GM10266 (cell line): ENCODE measurements at regions not wholly inside any gene's neighbourhood (a gene's known extent, or its start where the extent isn't known, plus 50 kb on each side); places are given as distances from the start of the nearest gene placed in this dataset.

Source experiments
- DNase-seq: peaks from one replicate; pipeline ENCODE4 v3.0.0; 2012; ENCODE audit errors: extremely low spot score
- CTCF ChIP-seq: IDR thresholded peaks from 2 replicates; pipeline ENCODE4 v1.5.1; 2012; ENCODE audit warnings: mild to moderate bottlenecking, low read depth; ENCODE audit not compliant: control insufficient read depth, insufficient read depth; ENCODE audit errors: missing control alignments

GRCh38 chr12:63301311-63301710 lies 150.3 kb upstream of the AVPR1A start:
- DNase-seq, result no peak
- no peak for TF ChIP-seq CTCF

GRCh38 chr12:63298386-63298930 lies 147.5 kb upstream of the AVPR1A start:
- DNase-seq, result no peak
- no peak for TF ChIP-seq CTCF

- TF ChIP-seq CTCF, result no peak
- no peak for DNase-seq
Observed at GRCh38 chr12:63294327-63294632, 143.3 kb upstream of the AVPR1A start.

- DNase-seq, result no peak
- no peak for TF ChIP-seq CTCF
Observed at GRCh38 chr12:63292471-63293221, 141.6 kb upstream of the AVPR1A start.

- peak; percentile 53 for TF ChIP-seq CTCF
- DNase-seq, result no peak
Observed at GRCh38 chr12:63276537-63277365, 125.8 kb upstream of the AVPR1A start.

GRCh38 chr12:63266988-63267387 lies 116.0 kb upstream of the AVPR1A start:
- no peak for TF ChIP-seq CTCF

GRCh38 chr12:63264629-63265028 lies 113.6 kb upstream of the AVPR1A start:
- TF ChIP-seq CTCF, result no peak
- no peak for DNase-seq

More at GRCh38 chr12:63266988-63267387, 116.0 kb upstream of the AVPR1A start:
- no peak for DNase-seq
